ENCODE measurements at regions not wholly inside any gene's neighbourhood (a gene's known extent, or its start where the extent isn't known, plus 50 kb on each side); places are given as distances from the start of the nearest gene placed in this dataset.

- 93% methylated on average over 18 of the region's 23 CpGs for WGBS
Measured at GRCh38 chr9:134221273-134222017, 57.1 kb upstream of the RNU6ATAC start.

GRCh38 chr9:134222018-134222573 is 57.7 kb upstream of the RNU6ATAC start:
- no peaks in the 10 kb centered on the region for H3K36me3 ChIP-seq
- no peaks in the 10 kb centered on the region for H3K9me3 ChIP-seq
- H3K27ac ChIP-seq (replicated peaks in 1 of 4): no peak overlapping the region
- no peak for DNase-seq (ENCODE audit: extremely low spot score)
- WGBS: 80% methylated on average over 9 of the region's 12 CpGs
- no peak overlapping the region for H3K4me3 ChIP-seq
- no peaks in the 10 kb centered on the region for H3K4me1 ChIP-seq
- no peak for TF ChIP-seq POLR2A (IDR thresholded peaks at IDR 0.05; ENCODE audit: low read depth)
- no peak for TF ChIP-seq EP300 (IDR thresholded peaks at IDR 0.05)
- no peak for TF ChIP-seq CTCF (IDR thresholded peaks at IDR 0.05)
- TF ChIP-seq POLR2AphosphoS5 (IDR thresholded peaks at IDR 0.05): no peak
- intact Hi-C loops (cut with DNase I): no loop called here
- no peaks in the 10 kb centered on the region for H3K27me3 ChIP-seq

More at GRCh38 chr9:134221273-134222017, 57.1 kb upstream of the RNU6ATAC start:
- Histone ChIP-seq H3K4me3 (no peak overlapping the region), H3K27ac (replicated peaks in 1 of 4) (no peak overlapping the region), H3K27me3 (no peaks in the 10 kb centered on the region), H3K9me3 (no peaks in the 10 kb centered on the region), H3K4me1 (peaks cover 0 to 1% (median 0%) of the 10 kb centered on the region in 4 donors), H3K36me3 (no peaks in the 10 kb centered on the region)
- DNase-seq (ENCODE audit: extremely low spot score): no peak
- no peak for TF ChIP-seq EP300 (IDR thresholded peaks at IDR 0.05)
- TF ChIP-seq POLR2A (IDR thresholded peaks at IDR 0.05; ENCODE audit: low read depth): no peak
- TF ChIP-seq POLR2AphosphoS5 (IDR thresholded peaks at IDR 0.05): no peak
- intact Hi-C loops (cut with DNase I): no loop called here

GRCh38 chr9:134223091-134223490 is 58.7 kb upstream of the RNU6ATAC start:
- WGBS: 80% methylated on average over 11 of the region's 11 CpGs
- DNase-seq (ENCODE audit: extremely low spot score): no peak
- intact Hi-C loops (cut with DNase I): no loop called here

GRCh38 chr9:134223591-134224122 is 59.3 kb upstream of the RNU6ATAC start:
- Histone ChIP-seq H3K4me1 (peaks cover 0 to 9% (median 1%) of the 10 kb centered on the region in 4 donors), H3K9me3 (no peaks in the 10 kb centered on the region), H3K4me3 (no peak overlapping the region), H3K27ac (replicated peaks in 1 of 4) (no peak overlapping the region), H3K36me3 (no peaks in the 10 kb centered on the region), H3K27me3 (no peaks in the 10 kb centered on the region)
- 93% methylated on average over 15 of the region's 15 CpGs for WGBS
- no peak for TF ChIP-seq CTCF (IDR thresholded peaks at IDR 0.05)
- no peak for TF ChIP-seq POLR2A (IDR thresholded peaks at IDR 0.05; ENCODE audit: low read depth)
- no peak for TF ChIP-seq POLR2AphosphoS5 (IDR thresholded peaks at IDR 0.05)
- no peak for TF ChIP-seq EP300 (IDR thresholded peaks at IDR 0.05)
- no peak for DNase-seq (ENCODE audit: extremely low spot score)
- intact Hi-C loops (cut with DNase I): no loop called here

More at GRCh38 chr9:134223091-134223490, 58.7 kb upstream of the RNU6ATAC start:
- Histone ChIP-seq H3K36me3 (no peaks in the 10 kb centered on the region), H3K27me3 (no peaks in the 10 kb centered on the region), H3K4me3 (no peak overlapping the region), H3K4me1 (peaks cover 0 to 7% (median 1%) of the 10 kb centered on the region in 4 donors), H3K9me3 (no peaks in the 10 kb centered on the region), H3K27ac (replicated peaks in 1 of 4) (no peak overlapping the region)
- TF ChIP-seq CTCF (IDR thresholded peaks at IDR 0.05): no peak

GRCh38 chr9:134224127-134224526 is 59.8 kb upstream of the RNU6ATAC start:
- H3K4me3 ChIP-seq: no peak overlapping the region
- no peaks in the 10 kb centered on the region for H3K9me3 ChIP-seq
- intact Hi-C loops (cut with DNase I): no loop called here
- H3K27ac ChIP-seq (replicated peaks in 1 of 4): no peak overlapping the region
- H3K4me1 ChIP-seq: peaks cover 0 to 9% (median 1%) of the 10 kb centered on the region in 4 donors
- no peaks in the 10 kb centered on the region for H3K36me3 ChIP-seq
- DNase-seq (ENCODE audit: extremely low spot score): no peak
- TF ChIP-seq EP300 (IDR thresholded peaks at IDR 0.05): no peak
- TF ChIP-seq CTCF (IDR thresholded peaks at IDR 0.05): no peak
- no peak for TF ChIP-seq POLR2AphosphoS5 (IDR thresholded peaks at IDR 0.05)
- no peak for TF ChIP-seq POLR2A (IDR thresholded peaks at IDR 0.05; ENCODE audit: low read depth)
- WGBS: 87% methylated on average over 9 of the region's 9 CpGs
- H3K27me3 ChIP-seq: no peaks in the 10 kb centered on the region
